ENCODE measurements at regions not wholly inside any gene's neighbourhood (a gene's known extent, or its start where the extent isn't known, plus 50 kb on each side); places are given as distances from the start of the nearest gene placed in this dataset.

GRCh38 chr12:65613692-65614091 lies 210.6 kb upstream of the HMGA2 start:
- H3K9me3 ChIP-seq (replicated peaks; ENCODE audit: control insufficient read depth, insufficient read depth, low read length): no peaks in the 10 kb centered on the region
- no peak overlapping the region for H3K4me3 ChIP-seq (replicated peaks in 1 of 3; ENCODE audit: insufficient read depth in 1 of 3, low read depth in 1 of 3, low read length in 3 of 3)
- no TSS peak for BruUV-seq (replicated peaks)
- H3K9ac ChIP-seq (replicated peaks; ENCODE audit: extremely low read depth, insufficient read depth, low read length): no peak overlapping the region
- H3K79me2 ChIP-seq (ENCODE audit: control insufficient read depth, insufficient read depth, low read length): no peaks in the 10 kb centered on the region
- H4K20me1 ChIP-seq (replicated peaks; ENCODE audit: control insufficient read depth, extremely low read depth, insufficient read depth, low read length): no peaks in the 10 kb centered on the region
- no peak overlapping the region for H3K27ac ChIP-seq (ENCODE audit: insufficient read depth, low read depth, low read length)
- no peak for FAIRE-seq
- DNase-seq (ENCODE audit: low read depth, low spot score): no peak
- no peaks in the 10 kb centered on the region for H3K36me3 ChIP-seq (ENCODE audit: control insufficient read depth in 2 of 2, extremely low read depth in 1 of 2, insufficient read depth in 2 of 2, low read length in 2 of 2)
- H3K4me1 ChIP-seq (ENCODE audit: control insufficient read depth, extremely low read depth, insufficient read depth, low read length): peaks cover 48% of the 10 kb centered on the region
- CTCF ChIA-PET: no interaction called here
- POLR2A ChIA-PET: no interaction called here
- H3K27me3 ChIP-seq (ENCODE audit: control insufficient read depth in 2 of 2, insufficient read depth in 2 of 2, low read length in 2 of 2): no peaks in the 10 kb centered on the region
- dilution Hi-C loops (cut with MboI; ENCODE audit: extremely low pct_ligation_motif_present, low sequenced_read_pairs) (no loop called here), intact Hi-C loops (cut with micrococcal nuclease) (no loop called here)
- no peak overlapping the region for H2AFZ ChIP-seq (ENCODE audit: low read depth, low read length)
- H3K9me1 ChIP-seq (replicated peaks; ENCODE audit: control insufficient read depth, extremely low read depth, insufficient read depth, low read length): no peaks in the 10 kb centered on the region
- TF ChIP-seq POLR2A (IDR thresholded peaks at IDR 0.05; ENCODE audit: low read depth, low read length) (peak; percentile 29), GATA2 (IDR thresholded peaks at IDR 0.05; ENCODE audit: insufficient read depth, insufficient read length, low read depth, low read length) (no peak), POLR2AphosphoS5 (IDR thresholded peaks at IDR 0.05; ENCODE audit: insufficient read depth, low read depth, low read length) (no peak)
- TF ChIP-seq, protein P1, sequence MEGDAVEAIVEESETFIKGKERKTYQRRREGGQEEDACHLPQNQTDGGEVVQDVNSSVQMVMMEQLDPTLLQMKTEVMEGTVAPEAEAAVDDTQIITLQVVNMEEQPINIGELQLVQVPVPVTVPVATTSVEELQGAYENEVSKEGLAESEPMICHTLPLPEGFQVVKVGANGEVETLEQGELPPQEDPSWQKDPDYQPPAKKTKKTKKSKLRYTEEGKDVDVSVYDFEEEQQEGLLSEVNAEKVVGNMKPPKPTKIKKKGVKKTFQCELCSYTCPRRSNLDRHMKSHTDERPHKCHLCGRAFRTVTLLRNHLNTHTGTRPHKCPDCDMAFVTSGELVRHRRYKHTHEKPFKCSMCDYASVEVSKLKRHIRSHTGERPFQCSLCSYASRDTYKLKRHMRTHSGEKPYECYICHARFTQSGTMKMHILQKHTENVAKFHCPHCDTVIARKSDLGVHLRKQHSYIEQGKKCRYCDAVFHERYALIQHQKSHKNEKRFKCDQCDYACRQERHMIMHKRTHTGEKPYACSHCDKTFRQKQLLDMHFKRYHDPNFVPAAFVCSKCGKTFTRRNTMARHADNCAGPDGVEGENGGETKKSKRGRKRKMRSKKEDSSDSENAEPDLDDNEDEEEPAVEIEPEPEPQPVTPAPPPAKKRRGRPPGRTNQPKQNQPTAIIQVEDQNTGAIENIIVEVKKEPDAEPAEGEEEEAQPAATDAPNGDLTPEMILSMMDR (IDR thresholded peaks at IDR 0.05; ENCODE audit: extremely low read depth in 1 of 2, insufficient read depth in 1 of 2, low read depth in 1 of 2, low read length in 2 of 2): no peak
- H3K4me2 ChIP-seq (ENCODE audit: insufficient read depth, low read length): no peak overlapping the region

DNA sequence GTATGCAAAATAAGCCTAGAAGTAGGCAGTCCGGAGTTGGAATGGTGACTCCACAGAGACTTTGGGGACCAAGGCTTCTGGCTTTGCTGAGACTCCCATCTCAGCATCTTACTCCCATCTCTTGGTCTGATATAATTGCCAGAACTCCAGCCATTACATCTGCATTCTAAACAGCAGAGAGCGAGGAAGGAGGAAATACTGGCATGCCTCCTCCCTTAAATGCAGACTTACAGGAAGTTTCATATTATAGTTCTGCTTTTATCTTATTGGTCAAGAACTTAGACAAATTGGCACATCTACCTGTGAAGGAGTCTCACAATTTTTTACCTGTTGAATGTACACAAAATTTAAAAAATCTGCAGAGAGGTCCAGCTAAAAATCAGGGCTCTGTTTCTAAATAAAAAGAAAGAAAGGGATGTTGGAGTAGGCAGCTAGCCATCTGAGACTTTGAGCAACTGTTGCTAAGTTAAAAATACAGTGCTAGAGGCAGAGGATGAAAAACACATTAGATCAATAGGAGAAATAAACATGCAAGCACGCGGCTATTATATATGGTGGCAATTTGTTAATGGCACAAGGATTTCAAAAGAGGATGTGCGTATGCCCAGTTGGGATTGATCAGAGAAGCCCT lies 209.9 kb upstream of the HMGA2 start:
- BruUV-seq (replicated peaks): no TSS peak
- dilution Hi-C loops (cut with MboI; ENCODE audit: extremely low pct_ligation_motif_present, low sequenced_read_pairs): no loop called here
- ChIA-PET POLR2A (no interaction called here), CTCF (no interaction called here)
- Histone ChIP-seq H3K4me3 (replicated peaks in 1 of 3; ENCODE audit: insufficient read depth in 1 of 3, low read depth in 1 of 3, low read length in 3 of 3) (no peak overlapping the region), H3K36me3 (ENCODE audit: control insufficient read depth in 2 of 2, extremely low read depth in 1 of 2, insufficient read depth in 2 of 2, low read length in 2 of 2) (no peaks in the 10 kb centered on the region), H3K4me2 (ENCODE audit: insufficient read depth, low read length) (no peak overlapping the region), H4K20me1 (replicated peaks; ENCODE audit: control insufficient read depth, extremely low read depth, insufficient read depth, low read length) (no peaks in the 10 kb centered on the region), H3K9me1 (replicated peaks; ENCODE audit: control insufficient read depth, extremely low read depth, insufficient read depth, low read length) (no peaks in the 10 kb centered on the region), H3K4me1 (ENCODE audit: control insufficient read depth, extremely low read depth, insufficient read depth, low read length) (peaks cover 42% of the 10 kb centered on the region), H3K79me2 (ENCODE audit: control insufficient read depth, insufficient read depth, low read length) (no peaks in the 10 kb centered on the region), H3K9me3 (replicated peaks; ENCODE audit: control insufficient read depth, insufficient read depth, low read length) (no peaks in the 10 kb centered on the region), H3K27ac (ENCODE audit: insufficient read depth, low read depth, low read length) (no peak overlapping the region), H3K27me3 (ENCODE audit: control insufficient read depth in 2 of 2, insufficient read depth in 2 of 2, low read length in 2 of 2) (no peaks in the 10 kb centered on the region), H3K9ac (replicated peaks; ENCODE audit: extremely low read depth, insufficient read depth, low read length) (no peak overlapping the region), H2AFZ (ENCODE audit: low read depth, low read length) (no peak overlapping the region)
- intact Hi-C loops (cut with micrococcal nuclease): no loop called here
- TF ChIP-seq MYC (IDR thresholded peaks at IDR 0.05; ENCODE audit: low read depth, low read length) (no peak), POLR2AphosphoS5 (IDR thresholded peaks at IDR 0.05; ENCODE audit: insufficient read depth, low read depth, low read length) (no peak), GATA2 (IDR thresholded peaks at IDR 0.05; ENCODE audit: insufficient read depth, insufficient read length, low read depth, low read length) (no peak), JUN (IDR thresholded peaks at IDR 0.05; ENCODE audit: borderline replicate concordance, insufficient read depth, insufficient read length, low read depth) (no peak), POLR2A (IDR thresholded peaks at IDR 0.05; ENCODE audit: low read depth, low read length) (no peak), EZH2 (IDR thresholded peaks at IDR 0.05; ENCODE audit: borderline replicate concordance, low read depth, low read length, severe bottlenecking) (no peak), MAX (IDR thresholded peaks at IDR 0.05; ENCODE audit: insufficient read depth, insufficient read length) (no peak), FOS (IDR thresholded peaks at IDR 0.05; ENCODE audit: borderline replicate concordance, insufficient read depth, low read length) (no peak)
- TF ChIP-seq, protein P1 (IDR thresholded peaks at IDR 0.05; ENCODE audit: extremely low read depth in 1 of 2, insufficient read depth in 1 of 2, low read depth in 1 of 2, low read length in 2 of 2): no peak
- no peak for DNase-seq (ENCODE audit: low read depth, low spot score)
- no peak for FAIRE-seq
